Keratinocyte (primary cell): ENCODE measurements at regions not wholly inside any gene's neighbourhood (a gene's known extent, or its start where the extent isn't known, plus 50 kb on each side); places are given as distances from the start of the nearest gene placed in this dataset.

Experiments used
- DNase-seq: peaks from one replicate; pipeline ENCODE4 v3.0.0-alpha.2; 2011; ENCODE audit warnings: low read depth, missing footprints, low spot score
- FAIRE-seq: peaks from 2 replicates; lab custom pipeline; 2011; peaks lifted over from hg19 to GRCh38; lab: Jason Lieb, UNC
- H2AFZ ChIP-seq: 2 replicates; pipeline ENCODE4 v1.6.0; 2012; ENCODE audit warnings: low read length, control low read depth, inconsistent platforms; ENCODE audit not compliant: control insufficient read depth
- H3K27ac ChIP-seq: 2 replicates; pipeline ENCODE4 v1.5.1; 2011; ENCODE audit warnings: low read length; ENCODE audit not compliant: control insufficient read depth, insufficient read depth
- H3K27me3 ChIP-seq: 3 replicates; pipeline ENCODE4 v1.6.0; 2011; ENCODE audit warnings: low read length; ENCODE audit not compliant: control insufficient read depth, insufficient read depth; ENCODE audit errors: extremely low read depth
- H3K36me3 ChIP-seq, 2 experiments: 2 replicates in 1 of 2; 3 replicates in 1 of 2; pipeline ENCODE4 v1.5.1; 2011; ENCODE audit warnings: low read length in 2 of 2, mild to moderate bottlenecking in 1 of 2; ENCODE audit not compliant: control insufficient read depth in 2 of 2, insufficient read depth in 2 of 2; ENCODE audit errors: extremely low read depth in 1 of 2
- H3K4me1 ChIP-seq: 3 replicates; pipeline ENCODE4 v1.5.1; 2011; ENCODE audit warnings: low read length; ENCODE audit not compliant: control insufficient read depth, insufficient read depth; ENCODE audit errors: extremely low read depth
- H3K4me2 ChIP-seq: 3 replicates; pipeline ENCODE4 v1.6.0; 2011; ENCODE audit warnings: low read depth, low read length; ENCODE audit not compliant: control insufficient read depth, insufficient read depth; ENCODE audit errors: extremely low read depth
- H3K4me3 ChIP-seq, 3 experiments: fragments of 200-600 bp in 1 of 3; sonication (generic) in 1 of 3; 2 replicates in 2 of 3; 3 replicates in 1 of 3; pipeline ENCODE4 v1.5.1; 2011 to 2016; ENCODE audit warnings: low read length in 3 of 3, mild to moderate bottlenecking in 3 of 3, control low read depth in 2 of 3, inconsistent platforms in 1 of 3, low read depth in 1 of 3, mixed read lengths in 1 of 3, mixed run types in 1 of 3, moderate library complexity in 1 of 3; ENCODE audit not compliant: control insufficient read depth in 2 of 3, insufficient read depth in 2 of 3; ENCODE audit errors: extremely low read depth in 1 of 3
- H3K79me2 ChIP-seq: 2 replicates; pipeline ENCODE4 v1.6.0; 2012; ENCODE audit warnings: low read length; ENCODE audit not compliant: control insufficient read depth, insufficient read depth
- H3K9ac ChIP-seq: 3 replicates; pipeline ENCODE4 v1.6.0; 2011; ENCODE audit warnings: low read length; ENCODE audit not compliant: control insufficient read depth, insufficient read depth; ENCODE audit errors: extremely low read depth
- H3K9me1 ChIP-seq: 3 replicates; pipeline ENCODE4 v1.6.0; 2011; ENCODE audit warnings: low read length; ENCODE audit not compliant: control insufficient read depth, insufficient read depth; ENCODE audit errors: extremely low read depth
- H3K9me3 ChIP-seq: 2 replicates; pipeline ENCODE4 v1.5.1; 2012; ENCODE audit warnings: low read depth, low read length; ENCODE audit not compliant: control insufficient read depth
- H4K20me1 ChIP-seq: 3 replicates; pipeline ENCODE4 v1.6.0; 2011; ENCODE audit warnings: low read length; ENCODE audit not compliant: control insufficient read depth, insufficient read depth; ENCODE audit errors: extremely low read depth
- EZH2 ChIP-seq: IDR thresholded peaks from one replicate; pipeline ENCODE4 v1.6.1; 2012; ENCODE audit warnings: inconsistent platforms, mild to moderate bottlenecking, low read length, moderate library complexity
- dilution Hi-C: fragments of 300-500 bp; cut with MboI; formaldehyde crosslinking; loops from one replicate; pipeline ENCODE4 v1.7.0; 2020; ENCODE audit warnings: low sequenced_read_pairs; ENCODE audit not compliant: extremely low pct_ligation_motif_present
- TF ChIP-seq, protein P1 (sequence below), 3 experiments: IDR thresholded peaks in 1 of 3; conservative IDR thresholded peaks in 1 of 3; optimal IDR thresholded peaks in 1 of 3; 2 replicates in 2 of 3; 3 replicates in 1 of 3; pipeline versions ENCODE3 to v1.5.1; 2011; ENCODE audit warnings: low read length in 3 of 3, mild to moderate bottlenecking in 3 of 3, moderate library complexity in 2 of 3, control low read depth in 1 of 3, inconsistent platforms in 1 of 3; ENCODE audit not compliant: insufficient read depth in 2 of 3; ENCODE audit errors: extremely low read depth in 1 of 3

DNA sequence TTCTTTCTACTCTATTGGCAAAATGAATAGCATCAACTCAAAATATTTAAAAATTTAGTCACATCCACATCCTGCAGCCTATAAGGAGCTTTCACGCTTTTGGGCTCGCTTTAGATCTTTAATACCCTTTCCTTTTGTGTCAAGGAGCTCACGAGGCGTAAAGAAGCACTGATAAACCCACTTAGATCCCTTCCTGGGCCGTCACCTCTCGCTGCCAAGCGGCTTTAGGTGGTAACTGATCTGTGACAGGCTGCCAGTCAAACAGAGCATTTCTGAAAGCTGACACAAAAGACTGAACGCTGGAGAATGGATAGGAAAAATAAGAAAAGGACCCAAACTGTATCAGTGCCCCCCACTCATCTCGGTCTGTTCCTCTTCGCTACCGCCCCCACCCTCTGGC lies 385.7 kb upstream of the MMS22L start:
- Histone ChIP-seq H4K20me1 (no peaks in the 10 kb centered on the region), H3K36me3 (no peaks in the 10 kb centered on the region), H3K9me3 (no peaks in the 10 kb centered on the region), H3K4me2 (no peak overlapping the region), H3K4me1 (no peaks in the 10 kb centered on the region), H3K9ac (no peak overlapping the region), H3K27ac (no peak overlapping the region), H3K27me3 (no peaks in the 10 kb centered on the region), H3K79me2 (no peaks in the 10 kb centered on the region), H3K9me1 (no peaks in the 10 kb centered on the region), H2AFZ (no peak overlapping the region), H3K4me3 (no peak overlapping the region)
- DNase-seq, result no peak
- dilution Hi-C loops, result no loop called here
- TF ChIP-seq EZH2, result no peak
- TF ChIP-seq, protein P1, sequence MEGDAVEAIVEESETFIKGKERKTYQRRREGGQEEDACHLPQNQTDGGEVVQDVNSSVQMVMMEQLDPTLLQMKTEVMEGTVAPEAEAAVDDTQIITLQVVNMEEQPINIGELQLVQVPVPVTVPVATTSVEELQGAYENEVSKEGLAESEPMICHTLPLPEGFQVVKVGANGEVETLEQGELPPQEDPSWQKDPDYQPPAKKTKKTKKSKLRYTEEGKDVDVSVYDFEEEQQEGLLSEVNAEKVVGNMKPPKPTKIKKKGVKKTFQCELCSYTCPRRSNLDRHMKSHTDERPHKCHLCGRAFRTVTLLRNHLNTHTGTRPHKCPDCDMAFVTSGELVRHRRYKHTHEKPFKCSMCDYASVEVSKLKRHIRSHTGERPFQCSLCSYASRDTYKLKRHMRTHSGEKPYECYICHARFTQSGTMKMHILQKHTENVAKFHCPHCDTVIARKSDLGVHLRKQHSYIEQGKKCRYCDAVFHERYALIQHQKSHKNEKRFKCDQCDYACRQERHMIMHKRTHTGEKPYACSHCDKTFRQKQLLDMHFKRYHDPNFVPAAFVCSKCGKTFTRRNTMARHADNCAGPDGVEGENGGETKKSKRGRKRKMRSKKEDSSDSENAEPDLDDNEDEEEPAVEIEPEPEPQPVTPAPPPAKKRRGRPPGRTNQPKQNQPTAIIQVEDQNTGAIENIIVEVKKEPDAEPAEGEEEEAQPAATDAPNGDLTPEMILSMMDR (optimal IDR thresholded peaks at IDR 0.05 in 1 of 3, IDR thresholded peaks at IDR 0.05 in 1 of 3, conservative IDR thresholded peaks at IDR 0.05 in 1 of 3; ENCODE audit: extremely low read depth in 1 of 3, insufficient read depth in 2 of 3, low read length in 3 of 3), result no peak
- FAIRE-seq, result no peak

DNA sequence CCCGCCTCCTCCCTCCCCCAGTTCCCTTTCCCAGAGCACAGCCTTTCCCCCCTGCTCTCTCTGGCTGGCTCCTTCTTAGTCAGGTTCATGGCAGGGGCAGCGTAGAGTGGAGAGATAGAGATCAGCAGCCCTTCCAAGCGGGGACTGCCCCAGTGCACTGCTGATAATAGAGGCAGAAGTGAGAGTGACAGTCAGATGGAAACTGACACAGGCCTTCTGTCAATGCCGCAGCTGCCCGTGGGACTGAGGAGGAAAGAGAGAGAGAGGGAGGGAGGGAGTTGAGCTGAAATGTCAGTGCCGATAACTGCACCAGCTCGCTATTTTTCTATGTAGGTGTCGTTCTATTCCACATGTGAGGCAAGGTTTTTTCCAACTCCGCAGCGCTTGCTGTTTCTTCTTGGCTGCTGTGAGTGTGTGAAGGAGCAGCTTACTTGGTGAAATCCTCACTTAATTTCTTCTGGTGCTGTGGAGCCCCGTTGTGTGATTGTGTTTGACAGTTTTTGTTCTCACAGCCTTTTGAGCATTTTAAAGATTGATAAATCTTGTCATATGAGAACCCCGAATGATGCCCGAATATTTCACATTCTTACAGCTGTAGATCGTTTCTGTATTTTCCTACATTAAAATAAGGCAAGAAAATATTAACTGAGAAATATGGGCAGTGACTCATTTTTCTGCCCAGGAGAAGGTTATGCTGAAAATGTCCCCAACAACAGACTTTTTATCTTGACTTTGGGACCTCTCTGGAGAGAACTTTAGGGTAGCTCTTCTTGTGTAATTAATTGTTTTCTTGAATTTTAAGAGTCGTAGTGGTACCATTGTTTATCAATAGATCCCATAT lies 386.4 kb upstream of the MMS22L start:
- H3K9ac ChIP-seq, result no peak overlapping the region

More for the DNA sequence above, 386.4 kb upstream of the MMS22L start:
- peak overlapping the region in 1 of 3 experiments; percentile 29 for H3K4me3 ChIP-seq
- no peaks in the 10 kb centered on the region for H3K36me3 ChIP-seq
- no peaks in the 10 kb centered on the region for H3K9me3 ChIP-seq
- TF ChIP-seq, protein P1 (optimal IDR thresholded peaks at IDR 0.05 in 1 of 3, IDR thresholded peaks at IDR 0.05 in 1 of 3, conservative IDR thresholded peaks at IDR 0.05 in 1 of 3; ENCODE audit: extremely low read depth in 1 of 3, insufficient read depth in 2 of 3, low read length in 3 of 3), result no peak
- TF ChIP-seq EZH2, result no peak
- no peak overlapping the region for H3K27ac ChIP-seq
- peak overlapping the region; percentile 44 for H3K4me2 ChIP-seq
- H3K79me2 ChIP-seq, result no peaks in the 10 kb centered on the region
- no peaks in the 10 kb centered on the region for H3K9me1 ChIP-seq
- FAIRE-seq, result no peak
- H3K27me3 ChIP-seq, result no peaks in the 10 kb centered on the region
- dilution Hi-C loops, result no loop called here
- H2AFZ ChIP-seq, result peak overlapping the region; percentile 82
- H4K20me1 ChIP-seq, result no peaks in the 10 kb centered on the region
- no peak for DNase-seq
- H3K4me1 ChIP-seq, result no peaks in the 10 kb centered on the region
